ENCODE measurements at regions not wholly inside any gene's neighbourhood (a gene's known extent, or its start where the extent isn't known, plus 50 kb on each side); places are given as distances from the start of the nearest gene placed in this dataset.
"Not testable (repeated sequence)": the region's sequence is repeated elsewhere in the genome, so short reads cannot be mapped to it uniquely, and the experiment has no call there.

- TF ChIP-seq CTCF (IDR thresholded peaks at IDR 0.05; ENCODE audit: extremely low read depth, low read depth, low read length): no peak
- Histone ChIP-seq H3K4me1 (ENCODE audit: insufficient read depth, low read length) (no peaks in the 10 kb centered on the region), H3K4me3 (ENCODE audit: insufficient read depth, low read length) (no peak overlapping the region), H3K4me2 (ENCODE audit: insufficient read depth, low read length) (no peak overlapping the region), H2AFZ (ENCODE audit: low read length) (no peak overlapping the region), H3K79me2 (ENCODE audit: insufficient read depth, low read length) (no peaks in the 10 kb centered on the region), H3K36me3 (ENCODE audit: insufficient read depth, low read length) (no peaks in the 10 kb centered on the region), H3K27ac (ENCODE audit: low read depth, low read length) (no peak overlapping the region), H3K27me3 (ENCODE audit: insufficient read depth, low read length) (no peaks in the 10 kb centered on the region), H3K9me3 (ENCODE audit: low read depth, low read length) (no peaks in the 10 kb centered on the region), H4K20me1 (ENCODE audit: insufficient read depth, low read length) (no peaks in the 10 kb centered on the region)
- DNase-seq (ENCODE audit: insufficient read length, low spot score, missing footprints): no peak
Measured at GRCh38 chrX:121195719-121196118, 148.3 kb downstream of the GLUD2 start.

GRCh38 chrX:121196872-121197444, 149.5 kb downstream of the GLUD2 start:
- H3K9me3 ChIP-seq (ENCODE audit: low read depth, low read length); H3K4me1 ChIP-seq (ENCODE audit: insufficient read depth, low read length); H4K20me1 ChIP-seq (ENCODE audit: insufficient read depth, low read length); H3K4me3 ChIP-seq (ENCODE audit: insufficient read depth, low read length); H3K36me3 ChIP-seq (ENCODE audit: insufficient read depth, low read length); H3K27me3 ChIP-seq (ENCODE audit: insufficient read depth, low read length); H3K4me2 ChIP-seq (ENCODE audit: insufficient read depth, low read length); H3K27ac ChIP-seq (ENCODE audit: low read depth, low read length); H3K79me2 ChIP-seq (ENCODE audit: insufficient read depth, low read length); H2AFZ ChIP-seq (ENCODE audit: low read length); DNase-seq (ENCODE audit: insufficient read length, low spot score, missing footprints): not testable (repeated sequence)

- Histone ChIP-seq H3K9me3 (ENCODE audit: low read depth, low read length) (no peaks in the 10 kb centered on the region), H3K4me3 (ENCODE audit: insufficient read depth, low read length) (no peak overlapping the region), H4K20me1 (ENCODE audit: insufficient read depth, low read length) (no peaks in the 10 kb centered on the region), H3K27me3 (ENCODE audit: insufficient read depth, low read length) (no peaks in the 10 kb centered on the region), H3K79me2 (ENCODE audit: insufficient read depth, low read length) (no peaks in the 10 kb centered on the region), H3K36me3 (ENCODE audit: insufficient read depth, low read length) (no peaks in the 10 kb centered on the region), H2AFZ (ENCODE audit: low read length) (no peak overlapping the region), H3K27ac (ENCODE audit: low read depth, low read length) (no peak overlapping the region), H3K4me1 (ENCODE audit: insufficient read depth, low read length) (no peaks in the 10 kb centered on the region), H3K4me2 (ENCODE audit: insufficient read depth, low read length) (no peak overlapping the region)
- no peak for TF ChIP-seq CTCF (IDR thresholded peaks at IDR 0.05; ENCODE audit: extremely low read depth, low read depth, low read length)
- no peak for DNase-seq (ENCODE audit: insufficient read length, low spot score, missing footprints)
Measured at GRCh38 chrX:121208563-121208962, 161.2 kb downstream of the GLUD2 start.

- Histone ChIP-seq H3K4me1 (ENCODE audit: insufficient read depth, low read length) (no peaks in the 10 kb centered on the region), H3K27ac (ENCODE audit: low read depth, low read length) (no peak overlapping the region), H3K4me3 (ENCODE audit: insufficient read depth, low read length) (no peak overlapping the region), H3K4me2 (ENCODE audit: insufficient read depth, low read length) (no peak overlapping the region), H3K79me2 (ENCODE audit: insufficient read depth, low read length) (no peaks in the 10 kb centered on the region), H2AFZ (ENCODE audit: low read length) (no peak overlapping the region), H3K27me3 (ENCODE audit: insufficient read depth, low read length) (no peaks in the 10 kb centered on the region), H3K9me3 (ENCODE audit: low read depth, low read length) (no peaks in the 10 kb centered on the region), H3K36me3 (ENCODE audit: insufficient read depth, low read length) (no peaks in the 10 kb centered on the region), H4K20me1 (ENCODE audit: insufficient read depth, low read length) (no peaks in the 10 kb centered on the region)
- TF ChIP-seq CTCF (IDR thresholded peaks at IDR 0.05; ENCODE audit: extremely low read depth, low read depth, low read length): no peak
- DNase-seq (ENCODE audit: insufficient read length, low spot score, missing footprints): no peak
Measured at GRCh38 chrX:121216641-121217374, 169.4 kb downstream of the GLUD2 start.

Data from osteoblast (primary cell).